IMR-90 (cell line): ENCODE measurements at regions not wholly inside any gene's neighbourhood (a gene's known extent, or its start where the extent isn't known, plus 50 kb on each side); places are given as distances from the start of the nearest gene placed in this dataset.
A peak's percentile ranks its signal among the peaks of the same experiment; 100 is the strongest.

Experiments used
- BHLHE40 ChIP-seq: fragments of 150-350 bp; IDR thresholded peaks from 2 replicates; pipeline ENCODE4 v1.6.1; 2016; ENCODE audit warnings: mild to moderate bottlenecking, low read depth, low read length
- MAFK ChIP-seq: IDR thresholded peaks from 2 replicates; pipeline ENCODE4 v1.6.1; 2012; ENCODE audit warnings: low read depth, low read length, improper control_type of control experiment
- MAZ ChIP-seq: IDR thresholded peaks from 2 replicates; pipeline ENCODE4 v1.6.1; 2012; ENCODE audit warnings: low read depth, mild to moderate bottlenecking, low read length, improper control_type of control experiment, moderate library complexity, borderline replicate concordance
- MXI1 ChIP-seq: IDR thresholded peaks from 2 replicates; pipeline ENCODE4 v1.6.1; 2012; ENCODE audit warnings: low read depth, mild to moderate bottlenecking, low read length, moderate library complexity, borderline replicate concordance
- NFE2L2 ChIP-seq: fragments of 150-350 bp; IDR thresholded peaks from 2 replicates; pipeline ENCODE4 v1.6.1; 2016; ENCODE audit warnings: low read depth, mild to moderate bottlenecking, low read length
- POLR2A ChIP-seq: IDR thresholded peaks from 2 replicates; pipeline ENCODE4 v1.6.1; 2012; ENCODE audit warnings: mild to moderate bottlenecking, low read depth, low read length
- RAD21 ChIP-seq: IDR thresholded peaks from 2 replicates; pipeline ENCODE4 v1.6.1; 2012; ENCODE audit warnings: low read length, improper control_type of control experiment
- RCOR1 ChIP-seq: IDR thresholded peaks from 2 replicates; pipeline ENCODE4 v1.6.1; 2012; ENCODE audit warnings: mild to moderate bottlenecking, low read length, improper control_type of control experiment; ENCODE audit not compliant: insufficient replicate concordance
- RFX5 ChIP-seq: IDR thresholded peaks from 2 replicates; pipeline ENCODE4 v1.8.0; 2012; ENCODE audit warnings: low read depth, mild to moderate bottlenecking, low read length, moderate library complexity
- SMC3 ChIP-seq: fragments of 150-350 bp; IDR thresholded peaks from 2 replicates; pipeline ENCODE4 v1.6.1; 2016; ENCODE audit warnings: low read depth, mild to moderate bottlenecking, antibody characterized with exemption, low read length, moderate library complexity
- TF ChIP-seq, protein P1 (sequence below): conservative IDR thresholded peaks from 2 replicates; pipeline ENCODE4 v1.5.1; 2012; ENCODE audit warnings: mild to moderate bottlenecking, low read depth, low read length, improper control_type of control experiment
- TF ChIP-seq, protein P2 (sequence below): fragments of 150-350 bp; IDR thresholded peaks from 2 replicates; pipeline ENCODE4 v1.6.1; 2016; ENCODE audit warnings: low read depth, mild to moderate bottlenecking, low read length, moderate library complexity, borderline replicate concordance
- TF ChIP-seq, protein P3 (sequence below): fragments of 150-350 bp; IDR thresholded peaks from 2 replicates; pipeline ENCODE4 v1.6.1; 2017; ENCODE audit warnings: mild to moderate bottlenecking, antibody characterized with exemption, low read length, low read depth

DNA sequence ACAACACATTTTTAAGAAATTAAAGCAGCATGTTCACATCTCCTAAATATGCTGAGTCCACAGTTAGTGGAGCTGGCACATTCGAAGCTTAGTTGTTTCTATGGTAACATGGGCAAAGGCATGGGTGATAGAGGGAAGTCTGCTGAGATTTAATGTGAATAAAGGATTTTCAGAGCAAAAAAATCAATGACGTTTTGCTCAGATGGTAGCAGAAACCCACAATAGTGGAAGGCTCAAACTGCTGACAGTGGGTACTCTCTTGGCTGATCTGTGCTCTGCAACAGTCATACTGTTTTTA is 795.1 kb upstream of the ARPP21 start:
- TF ChIP-seq MXI1 (no peak), BHLHE40 (no peak), POLR2A (no peak), MAFK (peak; percentile 59), RAD21 (no peak), RFX5 (no peak), RCOR1 (no peak), SMC3 (no peak), NFE2L2 (no peak), MAZ (no peak)
- TF ChIP-seq, protein P1, sequence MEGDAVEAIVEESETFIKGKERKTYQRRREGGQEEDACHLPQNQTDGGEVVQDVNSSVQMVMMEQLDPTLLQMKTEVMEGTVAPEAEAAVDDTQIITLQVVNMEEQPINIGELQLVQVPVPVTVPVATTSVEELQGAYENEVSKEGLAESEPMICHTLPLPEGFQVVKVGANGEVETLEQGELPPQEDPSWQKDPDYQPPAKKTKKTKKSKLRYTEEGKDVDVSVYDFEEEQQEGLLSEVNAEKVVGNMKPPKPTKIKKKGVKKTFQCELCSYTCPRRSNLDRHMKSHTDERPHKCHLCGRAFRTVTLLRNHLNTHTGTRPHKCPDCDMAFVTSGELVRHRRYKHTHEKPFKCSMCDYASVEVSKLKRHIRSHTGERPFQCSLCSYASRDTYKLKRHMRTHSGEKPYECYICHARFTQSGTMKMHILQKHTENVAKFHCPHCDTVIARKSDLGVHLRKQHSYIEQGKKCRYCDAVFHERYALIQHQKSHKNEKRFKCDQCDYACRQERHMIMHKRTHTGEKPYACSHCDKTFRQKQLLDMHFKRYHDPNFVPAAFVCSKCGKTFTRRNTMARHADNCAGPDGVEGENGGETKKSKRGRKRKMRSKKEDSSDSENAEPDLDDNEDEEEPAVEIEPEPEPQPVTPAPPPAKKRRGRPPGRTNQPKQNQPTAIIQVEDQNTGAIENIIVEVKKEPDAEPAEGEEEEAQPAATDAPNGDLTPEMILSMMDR, result no peak
- TF ChIP-seq, protein P2, sequence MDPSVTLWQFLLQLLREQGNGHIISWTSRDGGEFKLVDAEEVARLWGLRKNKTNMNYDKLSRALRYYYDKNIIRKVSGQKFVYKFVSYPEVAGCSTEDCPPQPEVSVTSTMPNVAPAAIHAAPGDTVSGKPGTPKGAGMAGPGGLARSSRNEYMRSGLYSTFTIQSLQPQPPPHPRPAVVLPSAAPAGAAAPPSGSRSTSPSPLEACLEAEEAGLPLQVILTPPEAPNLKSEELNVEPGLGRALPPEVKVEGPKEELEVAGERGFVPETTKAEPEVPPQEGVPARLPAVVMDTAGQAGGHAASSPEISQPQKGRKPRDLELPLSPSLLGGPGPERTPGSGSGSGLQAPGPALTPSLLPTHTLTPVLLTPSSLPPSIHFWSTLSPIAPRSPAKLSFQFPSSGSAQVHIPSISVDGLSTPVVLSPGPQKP, result no peak
- TF ChIP-seq, protein P3, sequence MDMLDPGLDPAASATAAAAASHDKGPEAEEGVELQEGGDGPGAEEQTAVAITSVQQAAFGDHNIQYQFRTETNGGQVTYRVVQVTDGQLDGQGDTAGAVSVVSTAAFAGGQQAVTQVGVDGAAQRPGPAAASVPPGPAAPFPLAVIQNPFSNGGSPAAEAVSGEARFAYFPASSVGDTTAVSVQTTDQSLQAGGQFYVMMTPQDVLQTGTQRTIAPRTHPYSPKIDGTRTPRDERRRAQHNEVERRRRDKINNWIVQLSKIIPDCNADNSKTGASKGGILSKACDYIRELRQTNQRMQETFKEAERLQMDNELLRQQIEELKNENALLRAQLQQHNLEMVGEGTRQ, result no peak
